SU-DHL-6 (cell line): ENCODE measurements at regions not wholly inside any gene's neighbourhood (a gene's known extent, or its start where the extent isn't known, plus 50 kb on each side); places are given as distances from the start of the nearest gene placed in this dataset.

ENCODE experiments used
- H2AFZ ChIP-seq: fragments of 200-600 bp; sonication (generic); 2 replicates; pipeline ENCODE4 v1.6.1; 2014; ENCODE audit warnings: low read depth, mild to moderate bottlenecking, moderate library complexity, mixed read lengths, antibody characterized with exemption, low read length; ENCODE audit not compliant: severe bottlenecking
- H3F3A ChIP-seq: fragments of 200-600 bp; shearing (Covaris generic); 2 replicates; pipeline ENCODE4 v1.6.0; 2016; ENCODE audit warnings: antibody characterized with exemption, mild to moderate bottlenecking; ENCODE audit not compliant: insufficient read depth
- H3K27ac ChIP-seq: fragments of 200-600 bp; sonication (generic); 2 replicates; pipeline ENCODE4 v1.5.1; 2016; ENCODE audit warnings: low read depth, mild to moderate bottlenecking, low read length, moderate library complexity, mixed read lengths
- H3K27me3 ChIP-seq: fragments of 200-600 bp; sonication (generic), shearing (Covaris generic); 2 replicates; pipeline ENCODE4 v1.6.0; 2014; ENCODE audit warnings: mild to moderate bottlenecking, low read length
- H3K36me3 ChIP-seq: fragments of 200-600 bp; sonication (generic); 2 replicates; pipeline ENCODE4 v1.6.1; 2014; ENCODE audit warnings: mild to moderate bottlenecking, low read length, mixed read lengths
- H3K4me2 ChIP-seq: fragments of 300-600, 200-600 bp; shearing (Covaris generic), sonication (generic); 2 replicates; pipeline ENCODE4 v1.6.0; 2014; ENCODE audit warnings: low read length, low read depth, mild to moderate bottlenecking; ENCODE audit not compliant: poor library complexity, severe bottlenecking
- H3K4me3 ChIP-seq: fragments of 200-600 bp; sonication (generic); 2 replicates; pipeline ENCODE4 v1.5.1; 2014; ENCODE audit warnings: antibody characterized with exemption, low read length, mild to moderate bottlenecking, mixed read lengths; ENCODE audit not compliant: insufficient read depth, poor library complexity, severe bottlenecking
- H3K79me2 ChIP-seq: fragments of 200-600 bp; sonication (generic); 2 replicates; pipeline ENCODE4 v1.6.1; 2014; ENCODE audit warnings: mild to moderate bottlenecking, low read length, moderate library complexity; ENCODE audit not compliant: insufficient read depth
- H3K9ac ChIP-seq: fragments of 200-600 bp; sonication (generic); 2 replicates; pipeline ENCODE4 v1.7.0; 2014; ENCODE audit warnings: mild to moderate bottlenecking, low read length
- H3K9me2 ChIP-seq: fragments of 200-600 bp; sonication (generic); replicated peaks from 2 replicates; pipeline ENCODE4 v1.6.1; 2014; ENCODE audit warnings: low read length; ENCODE audit not compliant: insufficient read depth
- H3K9me3 ChIP-seq: fragments of 200-600 bp; sonication (generic); 2 replicates; pipeline ENCODE4 v1.6.1; 2014; ENCODE audit warnings: low read length, mixed read lengths; ENCODE audit not compliant: insufficient read depth
- H4K20me1 ChIP-seq: fragments of 200-600 bp; sonication (generic); 2 replicates; pipeline ENCODE4 v1.6.1; 2014; ENCODE audit warnings: low read depth, mild to moderate bottlenecking, antibody characterized with exemption, low read length, moderate library complexity, mixed read lengths
- CTCF ChIP-seq: fragments of 200-600 bp; sonication (generic); IDR thresholded peaks from one replicate; pipeline ENCODE4 v1.5.1; 2017; ENCODE audit warnings: antibody characterized with exemption, mild to moderate bottlenecking, low read length, moderate library complexity; ENCODE audit not compliant: insufficient read depth, poor library complexity, severe bottlenecking
- EZH2phosphoT487 ChIP-seq: fragments of 200-600 bp; sonication (generic), shearing (Covaris generic); conservative IDR thresholded peaks from 2 replicates; pipeline ENCODE4 v1.6.1; 2018; ENCODE audit warnings: mild to moderate bottlenecking, antibody characterized with exemption, low read length, moderate library complexity, mixed read lengths

GRCh38 chr18:78804206-78805030 lies 175.2 kb upstream of the SALL3 start:
- Histone ChIP-seq H3K9ac (no peak overlapping the region), H3K27ac (no peak overlapping the region), H2AFZ (no peak overlapping the region), H3K9me3 (no peaks in the 10 kb centered on the region), H3F3A (no peaks in the 10 kb centered on the region), H3K9me2 (no peaks in the 10 kb centered on the region), H3K79me2 (no peaks in the 10 kb centered on the region), H3K4me2 (no peak overlapping the region), H3K36me3 (no peaks in the 10 kb centered on the region), H3K27me3 (no peaks in the 10 kb centered on the region), H4K20me1 (no peaks in the 10 kb centered on the region), H3K4me3 (no peak overlapping the region)
- TF ChIP-seq EZH2phosphoT487 (no peak), CTCF (no peak)

DNA sequence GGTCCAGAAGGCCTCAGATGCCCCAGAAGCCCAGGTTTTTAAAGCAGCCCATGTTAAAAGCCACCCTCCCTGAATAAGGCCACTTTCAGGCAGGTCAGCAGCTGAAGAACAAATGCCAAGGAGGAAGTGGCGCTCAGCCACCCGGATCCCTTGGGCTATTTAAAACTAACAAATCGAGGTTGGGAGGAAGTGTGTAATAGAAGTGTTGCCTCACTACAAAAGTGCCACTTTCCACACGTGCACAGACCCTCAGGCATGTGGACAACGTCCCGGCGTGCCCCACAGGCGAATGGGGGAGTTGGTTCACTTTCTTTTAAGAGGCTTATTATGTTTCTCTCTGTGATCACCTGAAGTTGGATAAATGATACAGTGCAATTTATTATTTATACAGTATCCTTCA lies 173.8 kb upstream of the SALL3 start:
- TF ChIP-seq CTCF (no peak), EZH2phosphoT487 (no peak)
- H3F3A ChIP-seq = no peaks in the 10 kb centered on the region
- no peaks in the 10 kb centered on the region for H3K79me2 ChIP-seq
- H3K27me3 ChIP-seq = no peaks in the 10 kb centered on the region
- no peaks in the 10 kb centered on the region for H4K20me1 ChIP-seq
- no peak overlapping the region for H3K4me2 ChIP-seq
- H2AFZ ChIP-seq = no peak overlapping the region
- no peaks in the 10 kb centered on the region for H3K36me3 ChIP-seq
- no peak overlapping the region for H3K27ac ChIP-seq
- H3K9me2 ChIP-seq = no peaks in the 10 kb centered on the region
- H3K9ac ChIP-seq = no peak overlapping the region
- H3K4me3 ChIP-seq = no peak overlapping the region
- H3K9me3 ChIP-seq = peaks cover 5% of the 10 kb centered on the region; the same call in 1 of the 2 replicates

GRCh38 chr18:78807668-78808067 lies 171.9 kb upstream of the SALL3 start:
- H3K36me3 ChIP-seq = no peaks in the 10 kb centered on the region
- no peak overlapping the region for H3K4me2 ChIP-seq
- H3K9ac ChIP-seq = no peak overlapping the region
- H3F3A ChIP-seq = no peaks in the 10 kb centered on the region
- no peak overlapping the region for H2AFZ ChIP-seq
- TF ChIP-seq CTCF (no peak), EZH2phosphoT487 (no peak)
- H3K4me3 ChIP-seq = no peak overlapping the region
- H3K27me3 ChIP-seq = no peaks in the 10 kb centered on the region
- H4K20me1 ChIP-seq = no peaks in the 10 kb centered on the region
- H3K9me3 ChIP-seq = peaks cover 5% of the 10 kb centered on the region; the same call in 1 of the 2 replicates
- no peaks in the 10 kb centered on the region for H3K79me2 ChIP-seq
- H3K9me2 ChIP-seq = no peaks in the 10 kb centered on the region
- no peak overlapping the region for H3K27ac ChIP-seq
